ENCODE measurements at regions not wholly inside any gene's neighbourhood (a gene's known extent, or its start where the extent isn't known, plus 50 kb on each side); places are given as distances from the start of the nearest gene placed in this dataset.

GRCh38 chr13:76225815-76226489, 589.8 kb downstream of the LMO7 start (continued):
- TF ChIP-seq RAD21 (IDR thresholded peaks at IDR 0.05; ENCODE audit: low read length) (no peak), SIN3A (IDR thresholded peaks at IDR 0.05; ENCODE audit: borderline replicate concordance, low read depth, low read length) (no peak), FOSL2 (IDR thresholded peaks at IDR 0.05; ENCODE audit: borderline replicate concordance, low read depth) (no peak), CHD2 (IDR thresholded peaks at IDR 0.05; ENCODE audit: low read length, partially characterized antibody) (no peak), EP300 (IDR thresholded peaks at IDR 0.05; ENCODE audit: borderline replicate concordance in 1 of 2, low read depth in 1 of 2, low read length in 1 of 2) (no peak), MEF2A (IDR thresholded peaks at IDR 0.05; ENCODE audit: borderline replicate concordance, low read depth) (no peak), EZH2phosphoT487 (IDR thresholded peaks at IDR 0.05; ENCODE audit: borderline replicate concordance, low read depth) (no peak), JUND (IDR thresholded peaks at IDR 0.05) (no peak)
- TF ChIP-seq, protein P1, sequence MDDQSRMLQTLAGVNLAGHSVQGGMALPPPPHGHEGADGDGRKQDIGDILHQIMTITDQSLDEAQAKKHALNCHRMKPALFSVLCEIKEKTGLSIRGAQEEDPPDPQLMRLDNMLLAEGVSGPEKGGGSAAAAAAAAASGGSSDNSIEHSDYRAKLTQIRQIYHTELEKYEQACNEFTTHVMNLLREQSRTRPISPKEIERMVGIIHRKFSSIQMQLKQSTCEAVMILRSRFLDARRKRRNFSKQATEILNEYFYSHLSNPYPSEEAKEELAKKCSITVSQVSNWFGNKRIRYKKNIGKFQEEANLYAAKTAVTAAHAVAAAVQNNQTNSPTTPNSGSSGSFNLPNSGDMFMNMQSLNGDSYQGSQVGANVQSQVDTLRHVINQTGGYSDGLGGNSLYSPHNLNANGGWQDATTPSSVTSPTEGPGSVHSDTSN (IDR thresholded peaks at IDR 0.05) = no peak
- TF ChIP-seq, protein P2, sequence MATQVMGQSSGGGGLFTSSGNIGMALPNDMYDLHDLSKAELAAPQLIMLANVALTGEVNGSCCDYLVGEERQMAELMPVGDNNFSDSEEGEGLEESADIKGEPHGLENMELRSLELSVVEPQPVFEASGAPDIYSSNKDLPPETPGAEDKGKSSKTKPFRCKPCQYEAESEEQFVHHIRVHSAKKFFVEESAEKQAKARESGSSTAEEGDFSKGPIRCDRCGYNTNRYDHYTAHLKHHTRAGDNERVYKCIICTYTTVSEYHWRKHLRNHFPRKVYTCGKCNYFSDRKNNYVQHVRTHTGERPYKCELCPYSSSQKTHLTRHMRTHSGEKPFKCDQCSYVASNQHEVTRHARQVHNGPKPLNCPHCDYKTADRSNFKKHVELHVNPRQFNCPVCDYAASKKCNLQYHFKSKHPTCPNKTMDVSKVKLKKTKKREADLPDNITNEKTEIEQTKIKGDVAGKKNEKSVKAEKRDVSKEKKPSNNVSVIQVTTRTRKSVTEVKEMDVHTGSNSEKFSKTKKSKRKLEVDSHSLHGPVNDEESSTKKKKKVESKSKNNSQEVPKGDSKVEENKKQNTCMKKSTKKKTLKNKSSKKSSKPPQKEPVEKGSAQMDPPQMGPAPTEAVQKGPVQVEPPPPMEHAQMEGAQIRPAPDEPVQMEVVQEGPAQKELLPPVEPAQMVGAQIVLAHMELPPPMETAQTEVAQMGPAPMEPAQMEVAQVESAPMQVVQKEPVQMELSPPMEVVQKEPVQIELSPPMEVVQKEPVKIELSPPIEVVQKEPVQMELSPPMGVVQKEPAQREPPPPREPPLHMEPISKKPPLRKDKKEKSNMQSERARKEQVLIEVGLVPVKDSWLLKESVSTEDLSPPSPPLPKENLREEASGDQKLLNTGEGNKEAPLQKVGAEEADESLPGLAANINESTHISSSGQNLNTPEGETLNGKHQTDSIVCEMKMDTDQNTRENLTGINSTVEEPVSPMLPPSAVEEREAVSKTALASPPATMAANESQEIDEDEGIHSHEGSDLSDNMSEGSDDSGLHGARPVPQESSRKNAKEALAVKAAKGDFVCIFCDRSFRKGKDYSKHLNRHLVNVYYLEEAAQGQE (IDR thresholded peaks at IDR 0.05; ENCODE audit: low read depth, low read length) = no peak

DNA sequence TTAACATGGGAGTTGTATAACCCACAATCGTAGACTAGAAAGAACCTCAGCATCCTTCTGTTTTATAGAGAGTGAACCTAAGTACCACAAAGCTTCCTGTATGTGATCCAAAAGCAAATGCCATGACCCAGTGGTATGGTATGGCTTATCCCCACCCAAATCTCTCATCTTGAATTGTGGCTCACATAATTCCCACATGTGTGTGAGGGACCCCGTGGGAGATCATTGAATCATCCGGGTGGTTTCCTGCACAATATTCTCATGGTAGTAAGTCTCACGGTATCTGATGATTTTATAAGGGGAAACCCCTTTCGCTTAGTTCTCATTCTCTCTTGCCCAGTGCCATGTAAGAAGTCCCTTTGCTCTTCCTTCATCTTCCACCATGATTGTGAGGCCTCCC, 587.9 kb downstream of the LMO7 start:
- no peaks in the 10 kb centered on the region for H3K4me1 ChIP-seq (ENCODE audit: control insufficient read depth in 1 of 2, insufficient read depth in 2 of 2, low read depth in 1 of 2, low read length in 1 of 2)
- no peak overlapping the region for H3K9ac ChIP-seq
- whole genome bisulfite sequencing (ENCODE audit: low lambda C conversion rate) = 13% methylated on average over 5 of the region's 5 CpGs
- no peaks in the 10 kb centered on the region for H3K9me3 ChIP-seq
- no peaks in the 10 kb centered on the region for H3K27me3 ChIP-seq (ENCODE audit: insufficient read depth)
- TF ChIP-seq EZH2phosphoT487 (IDR thresholded peaks at IDR 0.05; ENCODE audit: borderline replicate concordance, low read depth) = no peak
- TF ChIP-seq GABPA (IDR thresholded peaks at IDR 0.05; ENCODE audit: low read depth) = no peak
- TF ChIP-seq FOXJ3 (CRISPR knock-in tag; IDR thresholded peaks at IDR 0.05) = no peak
- TF ChIP-seq SMC3 (IDR thresholded peaks at IDR 0.05; ENCODE audit: low read depth, low read length) = no peak
- TF ChIP-seq RCOR1 (IDR thresholded peaks at IDR 0.05; ENCODE audit: low read length) = no peak
- no peak for TF ChIP-seq TAF1 (IDR thresholded peaks at IDR 0.05; ENCODE audit: borderline replicate concordance, low read depth, low read length)
- no peak for TF ChIP-seq FOXM1 (IDR thresholded peaks at IDR 0.05; ENCODE audit: low read depth)
- TF ChIP-seq GATA2 (CRISPR knock-in tag; IDR thresholded peaks at IDR 0.05) = no peak
- TF ChIP-seq JUND (IDR thresholded peaks at IDR 0.05) = no peak
- no peak for TF ChIP-seq MXI1 (IDR thresholded peaks at IDR 0.05; ENCODE audit: low read depth, low read length)
- no peak for TF ChIP-seq SIN3A (IDR thresholded peaks at IDR 0.05; ENCODE audit: borderline replicate concordance, low read depth, low read length)
- no peak for TF ChIP-seq TEAD4 (IDR thresholded peaks at IDR 0.05; ENCODE audit: borderline replicate concordance, insufficient read depth)
- no peak for TF ChIP-seq CHD2 (IDR thresholded peaks at IDR 0.05; ENCODE audit: low read length, partially characterized antibody)
- no peak for TF ChIP-seq USF2 (IDR thresholded peaks at IDR 0.05; ENCODE audit: borderline replicate concordance, low read depth, low read length)
- ChIA-PET CTCF (no interaction called here), POLR2A (no interaction called here)
- H3K27ac ChIP-seq (ENCODE audit: low read depth in 2 of 2, low read length in 1 of 2) = no peak overlapping the region
- no peaks in the 10 kb centered on the region for H3K36me3 ChIP-seq (replicated peaks in 1 of 2; ENCODE audit: control insufficient read depth in 1 of 2, insufficient read depth in 2 of 2, low read length in 1 of 2)
- no peaks in the 10 kb centered on the region for H4K20me1 ChIP-seq (ENCODE audit: insufficient read depth)
- H3K4me2 ChIP-seq = no peak overlapping the region
- no peak for DNase-seq
- no peaks in the 10 kb centered on the region for H3K9me2 ChIP-seq
- no peak overlapping the region for H2AFZ ChIP-seq (ENCODE audit: low read depth)
- H3K4me3 ChIP-seq (ENCODE audit: low read depth in 2 of 2, low read length in 1 of 2) = no peak overlapping the region
- H3K79me2 ChIP-seq (ENCODE audit: insufficient read depth) = no peaks in the 10 kb centered on the region
- no peaks in the 10 kb centered on the region for H3F3A ChIP-seq (replicated peaks; ENCODE audit: insufficient read depth)
